Right atrium auricular region (tissue), 2 donors: ENCODE measurements at regions not wholly inside any gene's neighbourhood (a gene's known extent, or its start where the extent isn't known, plus 50 kb on each side); places are given as distances from the start of the nearest gene placed in this dataset.

Experiments
- DNase-seq: peaks from one replicate; pipeline ENCODE4 v3.0.0-alpha.2; 2019; ENCODE audit warnings: low spot score
- H3K27ac ChIP-seq, 2 donors: fragments of 200-600 bp; sonication (generic); 1 replicate in 1 of 2; 2 replicates in 1 of 2; pipeline ENCODE4 v1.5.1; 2016 to 2019
- H3K27me3 ChIP-seq, 2 donors: fragments of 200-600 bp; sonication (generic); one replicate each; pipeline versions ENCODE4 v1.5.1 to v1.6.0; 2017 to 2019
- H3K36me3 ChIP-seq: fragments of 200-600 bp; sonication (generic); one replicate; pipeline ENCODE4 v1.5.1; 2016
- H3K4me1 ChIP-seq, 2 donors: fragments of 200-600 bp; sonication (generic); one replicate each; pipeline versions ENCODE4 v1.5.1 to v1.6.0; 2017 to 2019
- H3K4me3 ChIP-seq, 2 donors: fragments of 200-600 bp; sonication (generic); 1 replicate in 1 of 2; 2 replicates in 1 of 2; pipeline ENCODE4 v1.5.1; 2017 to 2019; ENCODE audit warnings: mild to moderate bottlenecking in 1 of 2, moderate library complexity in 1 of 2
- H3K9me3 ChIP-seq, 2 donors: fragments of 200-600 bp; sonication (generic); one replicate each; pipeline ENCODE4 v1.5.1; 2019
- TF ChIP-seq, protein P1 (sequence below), 2 donors: fragments of 200-600 bp; sonication (generic); IDR thresholded peaks; one replicate each; pipeline ENCODE4 v1.5.1; 2019; ENCODE audit warnings: antibody characterized with exemption in 2 of 2

DNA sequence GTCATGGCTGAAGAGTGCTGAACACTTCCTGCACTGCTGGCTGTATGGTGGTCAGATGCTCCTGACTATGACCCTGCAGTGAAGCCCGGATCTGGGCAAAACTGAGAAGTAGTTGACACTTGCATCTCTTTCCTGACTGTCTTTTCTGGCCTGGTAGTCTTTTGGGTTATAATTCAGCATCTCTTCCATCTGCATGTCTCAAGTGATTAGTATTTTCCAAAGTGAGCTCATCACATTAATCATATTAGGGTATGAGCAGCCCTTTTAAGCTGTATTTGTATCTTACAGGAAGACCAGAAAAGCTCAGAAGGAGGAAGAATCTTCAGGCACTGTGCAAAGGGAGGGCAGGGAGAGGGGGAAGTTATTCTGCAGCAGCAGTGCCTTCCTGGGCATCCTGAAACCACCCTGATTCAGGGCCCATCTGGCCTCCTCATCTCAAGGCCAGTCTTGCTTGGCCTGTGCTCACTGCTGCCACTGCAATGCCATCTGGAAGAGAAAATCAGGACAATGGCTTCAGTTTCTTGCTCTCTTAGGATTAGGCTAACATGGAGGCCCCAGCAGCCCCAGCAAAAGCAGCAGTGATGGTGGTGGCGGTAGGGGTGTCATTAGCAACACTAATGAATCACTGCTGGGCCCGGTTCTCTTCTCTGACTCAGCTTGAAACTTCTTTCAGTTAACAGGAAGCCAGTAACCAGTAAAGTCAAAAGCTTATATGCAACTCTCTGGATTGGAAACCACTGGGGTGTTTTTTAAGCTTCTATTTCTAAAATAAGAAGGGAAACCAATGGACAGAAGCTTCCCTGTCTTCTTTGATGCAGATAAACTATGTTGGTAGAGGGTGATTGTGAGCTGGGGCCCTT lies 63.3 kb upstream of the WDR26 start:
- no peaks in the 10 kb centered on the region for H3K27me3 ChIP-seq
- TF ChIP-seq, protein P1, sequence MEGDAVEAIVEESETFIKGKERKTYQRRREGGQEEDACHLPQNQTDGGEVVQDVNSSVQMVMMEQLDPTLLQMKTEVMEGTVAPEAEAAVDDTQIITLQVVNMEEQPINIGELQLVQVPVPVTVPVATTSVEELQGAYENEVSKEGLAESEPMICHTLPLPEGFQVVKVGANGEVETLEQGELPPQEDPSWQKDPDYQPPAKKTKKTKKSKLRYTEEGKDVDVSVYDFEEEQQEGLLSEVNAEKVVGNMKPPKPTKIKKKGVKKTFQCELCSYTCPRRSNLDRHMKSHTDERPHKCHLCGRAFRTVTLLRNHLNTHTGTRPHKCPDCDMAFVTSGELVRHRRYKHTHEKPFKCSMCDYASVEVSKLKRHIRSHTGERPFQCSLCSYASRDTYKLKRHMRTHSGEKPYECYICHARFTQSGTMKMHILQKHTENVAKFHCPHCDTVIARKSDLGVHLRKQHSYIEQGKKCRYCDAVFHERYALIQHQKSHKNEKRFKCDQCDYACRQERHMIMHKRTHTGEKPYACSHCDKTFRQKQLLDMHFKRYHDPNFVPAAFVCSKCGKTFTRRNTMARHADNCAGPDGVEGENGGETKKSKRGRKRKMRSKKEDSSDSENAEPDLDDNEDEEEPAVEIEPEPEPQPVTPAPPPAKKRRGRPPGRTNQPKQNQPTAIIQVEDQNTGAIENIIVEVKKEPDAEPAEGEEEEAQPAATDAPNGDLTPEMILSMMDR (IDR thresholded peaks at IDR 0.05), result no peak
- H3K9me3 ChIP-seq, result no peaks in the 10 kb centered on the region
- H3K4me1 ChIP-seq, result peaks cover 0 to 28% of the 10 kb centered on the region in 2 donors
- no peaks in the 10 kb centered on the region for H3K36me3 ChIP-seq
- H3K4me3 ChIP-seq, result no peak overlapping the region
- peak overlapping the region; percentile 39 to 58 for H3K27ac ChIP-seq
- DNase-seq, result peak; percentile 82

DNA sequence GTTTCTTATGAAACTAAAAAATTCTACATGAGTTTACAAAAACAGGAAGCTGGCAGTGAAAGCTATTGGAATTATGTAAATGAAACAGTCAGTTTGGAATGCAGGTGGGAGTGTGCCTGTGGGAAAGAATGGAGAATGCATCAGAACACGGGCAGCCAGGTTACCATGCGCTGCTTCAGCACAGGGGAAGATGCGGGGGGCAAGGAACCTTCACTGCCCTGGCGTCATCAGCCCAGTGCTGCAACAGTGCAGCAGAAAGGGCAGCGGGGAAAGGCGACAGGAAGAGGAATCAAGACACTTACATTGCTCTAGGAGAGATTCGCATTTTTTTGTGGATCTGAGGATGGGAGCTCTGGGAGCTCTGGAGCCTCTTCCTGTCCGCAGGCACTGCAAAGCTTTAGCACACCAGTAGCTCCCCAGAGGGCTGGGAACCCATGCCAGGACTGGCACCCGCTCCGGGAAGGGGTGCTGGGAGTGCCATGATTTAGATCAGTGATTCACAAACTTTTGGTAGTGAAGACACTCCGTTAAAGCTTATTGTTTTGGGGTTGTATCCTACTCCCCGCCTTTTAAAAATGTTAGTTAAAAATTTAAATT lies 64.1 kb upstream of the WDR26 start:
- H3K4me3 ChIP-seq, result no peak overlapping the region
- H3K4me1 ChIP-seq, result peaks cover 5 to 35% of the 10 kb centered on the region in 2 donors
- no peaks in the 10 kb centered on the region for H3K27me3 ChIP-seq
- no peaks in the 10 kb centered on the region for H3K36me3 ChIP-seq
- peak overlapping the region; percentile 39 to 58 for H3K27ac ChIP-seq
- TF ChIP-seq, protein P1 (IDR thresholded peaks at IDR 0.05), result no peak
- no peaks in the 10 kb centered on the region for H3K9me3 ChIP-seq
- no peak for DNase-seq

DNA sequence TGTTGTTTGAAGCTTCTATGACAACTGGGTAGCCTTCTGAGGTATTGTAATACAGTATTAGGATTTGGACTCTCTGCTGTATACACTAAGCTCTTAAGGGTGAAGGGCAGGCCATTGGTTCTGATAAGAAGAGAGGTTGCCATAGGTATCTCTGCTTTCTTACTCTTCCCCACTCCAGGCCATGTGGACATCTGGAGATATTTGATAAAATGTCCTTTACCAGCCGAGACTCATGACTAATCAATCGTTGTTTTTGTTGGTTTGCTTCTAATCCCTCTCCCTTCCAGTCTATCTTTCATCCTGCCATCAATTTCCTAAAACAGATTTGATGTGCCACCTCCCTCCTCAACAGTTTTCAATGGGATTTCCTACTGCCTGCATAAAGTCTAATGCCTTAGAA lies 64.6 kb upstream of the WDR26 start:
- Histone ChIP-seq H3K27ac (peak overlapping the region in 1 of 2 donors; percentile 58), H3K4me1 (peaks cover 6 to 41% of the 10 kb centered on the region in 2 donors)

DNA sequence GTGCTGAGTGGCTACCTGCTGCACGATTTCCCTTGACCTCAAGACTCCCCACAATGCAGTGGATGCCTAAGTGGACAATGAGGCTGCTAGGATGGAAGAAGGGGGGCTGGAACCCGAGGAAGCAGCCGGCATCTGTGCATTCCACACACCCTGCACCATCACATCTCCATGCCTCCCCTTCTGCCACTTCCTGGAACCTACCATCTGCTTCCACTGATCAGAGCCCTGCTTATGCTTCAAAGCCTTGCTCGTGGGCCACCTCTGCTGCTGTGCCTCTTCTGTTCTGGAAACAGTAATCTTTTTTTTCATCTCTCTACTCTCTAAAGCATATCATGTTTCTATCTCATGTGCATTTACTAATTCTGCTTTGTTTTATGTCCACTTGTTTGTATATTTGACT lies 66.2 kb upstream of the WDR26 start:
- no peak overlapping the region for H3K27ac ChIP-seq
- no peaks in the 10 kb centered on the region for H3K27me3 ChIP-seq
- H3K4me3 ChIP-seq, result no peak overlapping the region
- H3K4me1 ChIP-seq, result peaks cover 6 to 46% of the 10 kb centered on the region in 2 donors
- TF ChIP-seq, protein P1 (IDR thresholded peaks at IDR 0.05), result no peak
- H3K9me3 ChIP-seq, result no peaks in the 10 kb centered on the region
- no peak for DNase-seq
- no peaks in the 10 kb centered on the region for H3K36me3 ChIP-seq

More for the DNA sequence above, 64.6 kb upstream of the WDR26 start:
- Histone ChIP-seq H3K4me3 (no peak overlapping the region), H3K36me3 (no peaks in the 10 kb centered on the region), H3K27me3 (no peaks in the 10 kb centered on the region), H3K9me3 (no peaks in the 10 kb centered on the region)
- DNase-seq, result no peak
- TF ChIP-seq, protein P1 (IDR thresholded peaks at IDR 0.05), result no peak

DNA sequence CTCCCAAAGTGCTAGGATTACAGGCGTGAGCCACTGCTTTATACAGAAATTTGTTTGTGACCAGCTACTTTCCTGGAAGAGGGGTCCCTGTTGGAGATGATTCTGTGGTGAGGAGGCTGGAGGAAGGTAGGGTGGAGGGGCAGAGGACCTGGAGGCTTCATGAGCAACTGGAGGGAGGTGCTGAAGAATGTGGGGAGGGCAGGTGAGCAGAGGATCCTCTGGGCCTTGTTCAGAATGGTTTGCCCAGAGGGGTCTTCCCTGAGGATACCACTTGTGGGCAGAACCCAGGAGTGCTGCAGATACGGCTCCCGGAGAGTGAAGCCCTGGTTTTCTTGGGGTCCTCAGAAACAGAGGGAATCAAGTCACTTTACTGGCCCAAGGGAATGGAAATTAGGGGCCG lies 67.2 kb upstream of the WDR26 start:
- no peak overlapping the region for H3K4me3 ChIP-seq
- peak overlapping the region in 1 of 2 donors; percentile 65 for H3K27ac ChIP-seq
- no peaks in the 10 kb centered on the region for H3K27me3 ChIP-seq
- peaks cover 6 to 53% of the 10 kb centered on the region in 2 donors for H3K4me1 ChIP-seq
- TF ChIP-seq, protein P1 (IDR thresholded peaks at IDR 0.05), result no peak
- H3K9me3 ChIP-seq, result no peaks in the 10 kb centered on the region
- no peaks in the 10 kb centered on the region for H3K36me3 ChIP-seq
- no peak for DNase-seq
